Glutamatergic neuron (in vitro differentiated cells): ENCODE measurements at regions not wholly inside any gene's neighbourhood (a gene's known extent, or its start where the extent isn't known, plus 50 kb on each side); places are given as distances from the start of the nearest gene placed in this dataset.

ENCODE experiments used
- DNase-seq: peaks from one replicate; pipeline ENCODE4 v3.0.0; 2022
- H3K27ac Mint-ChIP-seq: one replicate; pipeline ENCODE4 v1.8.0; 2020; ENCODE audit warnings: mild to moderate bottlenecking, mixed read lengths, inconsistent platforms; ENCODE audit not compliant: unreplicated experiment
- H3K27me3 Mint-ChIP-seq: one replicate; pipeline ENCODE4 v1.8.0; 2020; ENCODE audit warnings: mild to moderate bottlenecking, moderate library complexity, mixed read lengths, inconsistent platforms; ENCODE audit not compliant: unreplicated experiment
- H3K36me3 Mint-ChIP-seq: one replicate; pipeline ENCODE4 v1.8.0; 2020; ENCODE audit warnings: mild to moderate bottlenecking, mixed read lengths, inconsistent platforms; ENCODE audit not compliant: unreplicated experiment
- H3K4me1 Mint-ChIP-seq: one replicate; pipeline ENCODE4 v1.8.0; 2020; ENCODE audit warnings: mild to moderate bottlenecking, low read depth, mixed read lengths, inconsistent platforms; ENCODE audit not compliant: unreplicated experiment
- H3K4me3 Mint-ChIP-seq: one replicate; pipeline ENCODE4 v1.8.0; 2020; ENCODE audit warnings: mild to moderate bottlenecking, mixed read lengths, inconsistent platforms; ENCODE audit not compliant: unreplicated experiment
- H3K9me3 Mint-ChIP-seq: one replicate; pipeline ENCODE4 v1.8.0; 2020; ENCODE audit warnings: mild to moderate bottlenecking, moderate library complexity, mixed read lengths, inconsistent platforms; ENCODE audit not compliant: unreplicated experiment
- CTCF ChIP-seq: fragments of 200-600 bp; sonication (generic); IDR thresholded peaks from one replicate; pipeline ENCODE4 v1.5.0; 2021; ENCODE audit not compliant: partially characterized antibody, unreplicated experiment

GRCh38 chr4:117868201-117868600, 166.1 kb upstream of the NDST3 start:
- H3K4me3 Mint-ChIP-seq, result no peak overlapping the region
- H3K27me3 Mint-ChIP-seq, result no peaks in the 10 kb centered on the region
- no peaks in the 10 kb centered on the region for H3K4me1 Mint-ChIP-seq
- no peak for DNase-seq
- TF ChIP-seq CTCF, result no peak
- H3K36me3 Mint-ChIP-seq, result no peaks in the 10 kb centered on the region
- H3K27ac Mint-ChIP-seq, result no peak overlapping the region
- no peaks in the 10 kb centered on the region for H3K9me3 Mint-ChIP-seq

DNA sequence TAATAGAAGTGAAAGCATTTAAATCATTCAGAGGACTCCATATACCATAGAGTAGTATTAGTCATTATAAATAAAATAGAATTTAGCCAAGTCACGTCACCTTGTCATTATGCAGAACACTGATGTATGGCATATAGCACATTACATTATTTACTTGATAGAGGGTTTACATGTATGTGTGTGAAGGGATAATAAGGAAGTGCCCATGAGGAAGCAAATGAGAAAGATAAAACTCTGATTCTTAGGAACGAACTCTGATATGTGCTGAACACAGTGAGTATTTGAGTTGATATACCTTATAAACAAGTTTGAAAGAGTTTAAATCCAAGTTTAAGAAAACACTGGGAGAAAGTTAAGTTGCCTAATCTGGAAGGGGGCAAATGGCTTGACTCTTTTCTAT, 160.5 kb upstream of the NDST3 start:
- H3K4me3 Mint-ChIP-seq, result no peak overlapping the region
- no peak for DNase-seq
- H3K4me1 Mint-ChIP-seq, result no peaks in the 10 kb centered on the region
- no peaks in the 10 kb centered on the region for H3K27me3 Mint-ChIP-seq
- no peak for TF ChIP-seq CTCF
- H3K9me3 Mint-ChIP-seq, result no peaks in the 10 kb centered on the region
- no peaks in the 10 kb centered on the region for H3K36me3 Mint-ChIP-seq
- no peak overlapping the region for H3K27ac Mint-ChIP-seq

DNA sequence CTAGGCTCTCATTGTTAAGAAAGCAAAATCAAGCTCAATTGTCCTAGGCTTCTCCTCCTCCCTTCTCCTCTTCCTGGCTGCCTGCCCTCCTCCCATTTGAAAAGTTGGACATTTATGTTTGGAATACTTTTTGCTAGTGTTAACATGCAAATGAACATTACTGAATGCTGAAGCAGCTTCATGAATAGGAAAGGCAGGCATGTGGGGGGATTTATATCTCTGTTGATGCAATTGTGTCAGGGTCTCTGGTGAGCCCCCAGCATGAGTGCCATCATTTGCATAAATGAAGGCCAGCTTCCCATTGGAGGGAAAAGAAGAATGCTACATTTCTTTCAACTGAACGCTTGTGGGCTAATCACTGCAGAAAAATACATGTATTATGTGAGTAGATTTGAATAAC, 160.1 kb upstream of the NDST3 start:
- Mint-ChIP-seq H3K4me1 (no peaks in the 10 kb centered on the region), H3K27ac (no peak overlapping the region), H3K36me3 (no peaks in the 10 kb centered on the region), H3K9me3 (no peaks in the 10 kb centered on the region), H3K4me3 (no peak overlapping the region), H3K27me3 (no peaks in the 10 kb centered on the region)
- no peak for TF ChIP-seq CTCF
- no peak for DNase-seq

GRCh38 chr4:117889978-117890377, 144.3 kb upstream of the NDST3 start:
- Mint-ChIP-seq H3K4me3 (no peak overlapping the region), H3K36me3 (no peaks in the 10 kb centered on the region), H3K27me3 (no peaks in the 10 kb centered on the region), H3K9me3 (no peaks in the 10 kb centered on the region), H3K4me1 (peaks cover 6% of the 10 kb centered on the region), H3K27ac (no peak overlapping the region)
- no peak for DNase-seq
- TF ChIP-seq CTCF, result no peak

DNA sequence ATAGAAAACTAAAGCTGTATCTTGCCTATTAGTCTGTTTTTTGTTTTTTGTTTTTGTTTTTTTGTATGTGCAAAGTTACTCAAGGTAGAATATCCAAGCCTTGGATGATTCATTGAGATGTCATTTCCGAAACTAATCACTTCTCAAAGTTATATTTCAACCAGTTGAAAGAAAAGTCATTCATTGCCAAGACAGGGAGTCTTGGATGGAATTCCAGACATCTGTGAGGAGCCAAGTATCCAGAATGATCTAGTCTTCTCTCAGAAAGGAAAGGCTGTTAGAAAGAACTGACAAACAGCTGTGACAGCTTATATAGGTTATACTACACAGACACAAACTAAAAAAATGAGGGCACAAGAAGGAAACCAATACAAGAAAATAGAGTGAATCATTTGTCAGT, 141.1 kb upstream of the NDST3 start:
- H3K27me3 Mint-ChIP-seq, result no peaks in the 10 kb centered on the region
- no peak for DNase-seq
- peaks cover 6% of the 10 kb centered on the region for H3K4me1 Mint-ChIP-seq
- H3K27ac Mint-ChIP-seq, result no peak overlapping the region
- no peaks in the 10 kb centered on the region for H3K36me3 Mint-ChIP-seq
- TF ChIP-seq CTCF, result no peak
- no peak overlapping the region for H3K4me3 Mint-ChIP-seq
- H3K9me3 Mint-ChIP-seq, result no peaks in the 10 kb centered on the region
